HG03575 (cell line): ENCODE measurements at regions not wholly inside any gene's neighbourhood (a gene's known extent, or its start where the extent isn't known, plus 50 kb on each side); places are given as distances from the start of the nearest gene placed in this dataset.

ENCODE experiments used
- ATAC-seq: cut with Tn5 transposase; IDR thresholded peaks from one replicate; pipeline ENCODE4 v1.9.1; 2021; ENCODE audit not compliant: unreplicated experiment, insufficient number of reproducible peaks, low FRiP score; ENCODE audit errors: extremely low read depth

GRCh38 chr6:9621276-9621675 lies 793.6 kb downstream of the TFAP2A start:
- no peak for ATAC-seq

DNA sequence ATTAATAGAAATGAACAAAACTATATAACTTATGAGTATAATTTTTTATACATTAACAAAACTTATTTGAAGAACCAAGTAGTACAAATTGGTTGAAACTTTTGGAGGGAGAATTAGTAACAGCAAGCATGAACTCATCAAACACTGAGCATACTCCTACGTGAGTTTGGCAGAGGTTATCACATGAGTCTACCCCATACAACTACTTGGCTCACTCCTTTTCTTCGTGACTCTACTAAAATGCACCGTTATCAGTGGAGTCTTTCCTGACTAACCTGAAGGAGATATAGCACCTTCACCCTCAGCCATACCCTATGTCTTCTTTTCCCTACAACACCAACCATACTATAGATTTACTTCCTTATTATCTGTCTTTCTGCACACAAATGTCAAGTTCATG lies 794.2 kb downstream of the TFAP2A start:
- no peak for ATAC-seq

- no peak for ATAC-seq
Measured at GRCh38 chr6:9620263-9620662, 794.6 kb downstream of the TFAP2A start.

DNA sequence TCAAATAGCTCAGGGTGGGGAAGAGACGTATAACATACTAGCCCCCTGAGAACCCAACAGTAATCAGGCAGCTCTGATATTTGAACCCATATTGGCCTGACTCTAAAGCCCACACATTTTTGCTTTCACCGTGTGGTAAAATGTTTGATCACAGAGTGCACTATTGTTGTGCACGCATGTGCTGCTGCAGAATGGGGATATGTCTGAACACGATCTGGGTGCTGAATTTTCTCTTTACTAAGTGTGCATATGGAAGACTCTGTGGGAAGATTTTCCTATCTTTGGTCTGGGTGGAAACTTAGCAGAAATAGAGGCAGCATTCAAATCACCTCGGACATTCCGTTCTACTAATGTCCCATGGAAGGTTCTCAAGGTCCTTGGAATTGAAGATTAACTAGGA lies 800.1 kb downstream of the TFAP2A start:
- ATAC-seq = no peak

- ATAC-seq = no peak
Measured at GRCh38 chr6:9612489-9612888, 802.4 kb downstream of the TFAP2A start.

DNA sequence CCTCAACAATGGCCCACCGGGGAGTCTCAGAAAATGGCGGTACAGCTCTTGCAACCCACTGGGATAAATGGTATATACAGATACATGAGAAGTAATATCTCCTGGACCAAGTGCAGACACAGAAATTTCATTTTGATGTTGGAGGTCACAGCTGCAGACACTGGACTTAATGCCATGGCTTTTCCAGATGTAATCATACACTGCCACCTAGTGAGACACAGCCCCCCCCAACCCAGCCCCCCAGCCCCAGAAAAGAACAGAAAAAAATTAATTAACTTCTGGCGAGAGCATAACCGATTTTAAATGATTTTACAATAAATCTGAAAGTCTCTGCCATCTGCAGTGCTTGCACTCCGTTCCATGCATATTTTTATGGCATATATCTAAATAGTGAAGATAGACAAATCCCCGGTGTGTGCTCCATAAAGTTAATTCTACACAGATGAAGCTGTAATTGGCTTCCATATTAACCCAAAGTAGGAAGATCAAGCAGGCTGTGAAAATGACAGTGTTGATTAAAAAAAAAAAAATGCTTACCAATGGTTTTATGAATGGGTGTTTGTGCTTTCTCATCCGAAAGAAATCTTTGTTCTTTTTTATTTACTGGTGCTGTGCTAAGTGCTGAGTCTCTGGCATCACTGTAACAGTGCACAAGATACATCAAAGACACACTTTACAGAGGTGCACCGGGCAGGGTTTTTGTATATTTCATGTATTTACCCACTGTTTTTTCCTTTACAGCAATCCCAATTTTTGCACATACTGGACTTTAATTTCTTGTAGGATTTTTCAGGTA lies 804.1 kb downstream of the TFAP2A start:
- ATAC-seq = no peak

DNA sequence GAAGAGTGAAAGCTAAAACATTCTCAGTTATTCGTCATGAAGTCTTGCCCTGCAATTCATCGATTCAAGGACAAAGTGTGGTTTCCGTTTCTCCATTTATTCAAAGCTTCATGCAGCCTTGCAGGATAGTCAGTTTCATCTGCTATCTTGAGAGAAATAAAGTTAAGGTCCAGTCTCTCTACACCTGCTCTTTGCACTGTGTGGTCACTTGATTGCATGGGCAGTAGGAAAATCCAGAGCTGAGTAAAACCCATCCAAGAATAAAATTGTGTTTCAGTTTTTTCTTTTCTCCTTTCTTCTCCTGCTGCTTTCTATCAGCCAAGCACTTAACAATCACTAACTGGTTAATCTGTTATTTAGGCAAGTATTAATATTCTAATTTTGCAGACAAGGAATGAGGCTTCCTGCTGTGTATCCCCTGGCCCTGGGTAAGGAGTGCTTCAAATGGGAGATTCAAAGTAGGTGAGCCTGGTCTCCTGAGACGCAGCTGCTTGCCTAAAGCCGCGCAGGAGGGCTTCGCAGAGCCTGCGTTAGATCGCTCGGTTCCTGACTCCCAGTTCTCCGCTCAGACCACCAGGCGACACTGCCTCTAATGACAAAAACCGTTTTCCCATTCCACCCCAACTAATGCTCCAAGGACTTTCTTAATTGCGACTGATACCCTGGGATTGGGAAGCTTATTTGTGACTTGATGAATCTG lies 808.3 kb downstream of the TFAP2A start:
- ATAC-seq = no peak

GRCh38 chr6:9594746-9595145 lies 820.1 kb downstream of the TFAP2A start:
- no peak for ATAC-seq

- no peak for ATAC-seq
Measured at GRCh38 chr6:9593554-9593953, 821.3 kb downstream of the TFAP2A start.

DNA sequence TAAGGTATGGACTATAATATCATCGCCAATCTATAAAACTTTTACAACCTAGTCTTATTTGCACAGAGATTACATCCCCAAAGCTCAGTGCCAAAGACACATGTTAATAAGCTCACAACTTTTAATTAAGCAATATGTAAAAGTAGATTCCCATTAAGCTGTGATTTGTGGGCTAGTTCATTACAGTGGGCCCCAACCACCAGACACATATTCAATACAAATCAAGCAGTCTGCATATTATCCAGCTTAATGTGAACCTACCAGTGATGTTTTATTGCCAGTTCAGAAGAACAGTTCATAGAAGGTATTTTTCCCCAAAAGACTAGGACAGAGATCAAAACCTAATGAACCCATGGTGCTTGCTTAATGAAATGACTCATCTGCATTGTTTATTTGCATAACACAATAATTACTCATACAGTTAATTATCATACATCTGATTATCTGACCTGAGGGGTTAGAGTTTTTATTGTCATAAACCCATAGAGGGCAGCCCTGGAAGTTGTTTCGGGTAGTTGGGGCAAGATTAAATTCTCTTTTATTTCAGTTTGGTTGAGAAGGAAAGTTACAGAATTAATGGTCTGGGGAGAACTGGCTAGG lies 831.0 kb downstream of the TFAP2A start:
- no peak for ATAC-seq

GRCh38 chr6:9581155-9581554 lies 833.7 kb downstream of the TFAP2A start:
- no peak for ATAC-seq

DNA sequence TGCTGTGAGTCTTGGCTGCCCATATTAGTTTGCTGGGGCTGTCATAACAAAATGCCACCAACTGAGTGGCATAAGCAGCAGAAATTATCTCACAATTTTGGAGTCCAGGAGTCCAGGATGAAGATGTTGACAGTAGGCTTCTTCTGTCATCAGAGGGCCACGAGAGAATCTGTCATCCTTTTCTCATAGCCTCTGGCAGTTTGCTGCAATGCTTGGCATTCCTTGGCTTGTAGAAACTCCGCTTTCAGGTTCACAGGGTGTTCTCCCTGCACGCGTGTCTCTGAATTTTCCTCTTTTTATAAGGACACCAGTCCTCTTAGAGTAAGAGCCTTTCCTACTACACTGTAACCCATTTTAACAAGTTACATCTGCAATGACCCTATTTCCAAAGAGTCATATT lies 838.4 kb downstream of the TFAP2A start:
- no peak for ATAC-seq

- no peak for ATAC-seq
Measured at GRCh38 chr6:9566096-9566495, 848.8 kb downstream of the TFAP2A start.

GRCh38 chr6:9564021-9564420 lies 850.9 kb downstream of the TFAP2A start:
- no peak for ATAC-seq

GRCh38 chr6:9563568-9563967 lies 851.3 kb downstream of the TFAP2A start:
- no peak for ATAC-seq

DNA sequence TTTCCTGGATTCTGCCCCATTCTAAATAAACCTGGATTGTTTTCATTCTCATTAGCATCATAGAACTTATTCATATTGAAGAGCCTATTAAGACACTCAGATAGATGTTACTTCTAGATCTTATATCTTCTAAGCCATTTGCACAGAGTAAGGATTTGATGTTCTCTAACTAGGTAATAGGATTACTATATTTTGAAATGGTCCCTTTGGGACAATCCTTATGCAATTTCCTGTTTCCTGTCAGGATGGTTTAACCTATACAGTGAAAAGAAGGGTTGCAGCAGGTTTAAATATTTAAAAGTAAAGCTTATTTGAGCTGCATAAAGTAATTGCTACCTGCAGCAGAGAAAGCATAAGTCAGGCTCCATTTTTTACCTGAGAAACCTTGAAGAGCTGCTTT lies 860.1 kb downstream of the TFAP2A start:
- ATAC-seq = no peak

GRCh38 chr6:9554323-9554722 lies 860.6 kb downstream of the TFAP2A start:
- no peak for ATAC-seq

DNA sequence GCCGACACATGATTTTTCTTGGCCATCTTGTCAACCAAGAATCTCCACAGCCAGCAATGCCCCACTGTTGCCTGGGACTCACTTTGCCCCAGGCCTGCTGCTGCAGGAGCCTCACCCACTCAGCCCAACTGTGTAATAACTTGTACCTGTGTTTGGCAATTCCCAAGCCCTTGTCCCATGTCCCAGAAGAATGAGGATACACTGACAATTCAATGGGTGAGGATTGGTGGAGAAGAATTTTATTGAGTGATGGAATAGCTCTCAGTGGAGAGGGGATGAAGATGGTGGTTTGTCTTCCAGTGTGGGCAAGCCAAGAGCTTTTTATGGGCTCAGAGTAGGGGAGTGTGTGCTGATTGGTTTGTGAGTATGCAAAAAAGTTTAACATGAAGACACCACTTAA lies 861.9 kb downstream of the TFAP2A start:
- ATAC-seq = no peak

GRCh38 chr6:9543649-9544048 lies 871.2 kb downstream of the TFAP2A start:
- ATAC-seq = no peak

- no peak for ATAC-seq
Measured at GRCh38 chr6:9540534-9541126, 874.2 kb downstream of the TFAP2A start.
